ENCODE measurements at regions not wholly inside any gene's neighbourhood (a gene's known extent, or its start where the extent isn't known, plus 50 kb on each side); places are given as distances from the start of the nearest gene placed in this dataset.

GRCh38 chr16:16817196-16817595 is 438.3 kb downstream of the NPIPA7 start:
- no peak for TF ChIP-seq CTCF (IDR thresholded peaks at IDR 0.05; ENCODE audit: insufficient read depth in 1 of 2, low read depth in 1 of 2, low read length in 1 of 2, severe bottlenecking in 1 of 2, unreplicated experiment in 1 of 2)
- ChIA-PET CTCF (no interaction called here), POLR2A (no interaction called here)
- Mint-ChIP-seq H3K4me1 (ENCODE audit: low read depth, unreplicated experiment) (no peaks in the 10 kb centered on the region), H3K27ac (ENCODE audit: unreplicated experiment) (no peak overlapping the region), H3K4me3 (ENCODE audit: unreplicated experiment) (no peak overlapping the region), H3K36me3 (ENCODE audit: insufficient read depth, unreplicated experiment) (no peaks in the 10 kb centered on the region), H3K27me3 (ENCODE audit: insufficient read depth, unreplicated experiment) (peaks cover 3% of the 10 kb centered on the region), H3K9me3 (ENCODE audit: unreplicated experiment) (peaks cover 12% of the 10 kb centered on the region)
- no peaks in the 10 kb centered on the region for H3K27me3 ChIP-seq (replicated peaks; ENCODE audit: control insufficient read depth, insufficient read depth, low read length)
- intact Hi-C loops (cut with micrococcal nuclease; ENCODE audit: unreplicated experiment) = no loop called here
- no peaks in the 10 kb centered on the region for H3K4me1 ChIP-seq
- H3K4me3 ChIP-seq (ENCODE audit: low read depth, low read length) = no peak overlapping the region
- no peak for DNase-seq
- H3K9me3 ChIP-seq = no peaks in the 10 kb centered on the region
- no peaks in the 10 kb centered on the region for H3K36me3 ChIP-seq (ENCODE audit: control insufficient read depth, insufficient read depth, low read length)
- BruUV-seq (replicated peaks) = no TSS peak

GRCh38 chr16:16821261-16821660 is 442.3 kb downstream of the NPIPA7 start:
- Mint-ChIP-seq H3K27ac (ENCODE audit: unreplicated experiment) (no peak overlapping the region), H3K9me3 (ENCODE audit: unreplicated experiment) (peaks cover 12% of the 10 kb centered on the region), H3K4me3 (ENCODE audit: unreplicated experiment) (no peak overlapping the region), H3K4me1 (ENCODE audit: low read depth, unreplicated experiment) (no peaks in the 10 kb centered on the region), H3K36me3 (ENCODE audit: insufficient read depth, unreplicated experiment) (no peaks in the 10 kb centered on the region), H3K27me3 (ENCODE audit: insufficient read depth, unreplicated experiment) (peaks cover 7% of the 10 kb centered on the region)
- no TSS peak for BruUV-seq (replicated peaks)
- no peak for DNase-seq
- Histone ChIP-seq H3K4me1 (no peaks in the 10 kb centered on the region), H3K36me3 (ENCODE audit: control insufficient read depth, insufficient read depth, low read length) (no peaks in the 10 kb centered on the region), H3K9me3 (no peaks in the 10 kb centered on the region), H3K27me3 (replicated peaks; ENCODE audit: control insufficient read depth, insufficient read depth, low read length) (no peaks in the 10 kb centered on the region), H3K4me3 (ENCODE audit: low read depth, low read length) (no peak overlapping the region)
- TF ChIP-seq CTCF (IDR thresholded peaks at IDR 0.05; ENCODE audit: insufficient read depth in 1 of 2, low read depth in 1 of 2, low read length in 1 of 2, severe bottlenecking in 1 of 2, unreplicated experiment in 1 of 2) = no peak
- ChIA-PET POLR2A (no interaction called here), CTCF (no interaction called here)
- intact Hi-C loops (cut with micrococcal nuclease; ENCODE audit: unreplicated experiment) = no loop called here

GRCh38 chr16:16828913-16829398 is 450.0 kb downstream of the NPIPA7 start:
- no peak overlapping the region for H3K27ac Mint-ChIP-seq (ENCODE audit: unreplicated experiment)
- TF ChIP-seq CTCF (IDR thresholded peaks at IDR 0.05; ENCODE audit: insufficient read depth in 1 of 2, low read depth in 1 of 2, low read length in 1 of 2, severe bottlenecking in 1 of 2, unreplicated experiment in 1 of 2) = no peak
- CTCF ChIA-PET = no interaction called here

More at GRCh38 chr16:16828913-16829398, 450.0 kb downstream of the NPIPA7 start:
- POLR2A ChIA-PET = no interaction called here
- Histone ChIP-seq H3K4me3 (ENCODE audit: low read depth, low read length) (no peak overlapping the region), H3K36me3 (ENCODE audit: control insufficient read depth, insufficient read depth, low read length) (no peaks in the 10 kb centered on the region), H3K4me1 (no peaks in the 10 kb centered on the region; the same call in 1 of the 2 replicates), H3K9me3 (no peaks in the 10 kb centered on the region), H3K27me3 (replicated peaks; ENCODE audit: control insufficient read depth, insufficient read depth, low read length) (no peaks in the 10 kb centered on the region; the same call in 1 of the 2 replicates)
- Mint-ChIP-seq H3K9me3 (ENCODE audit: unreplicated experiment) (no peaks in the 10 kb centered on the region), H3K27me3 (ENCODE audit: insufficient read depth, unreplicated experiment) (peaks cover 6% of the 10 kb centered on the region), H3K4me3 (ENCODE audit: unreplicated experiment) (no peak overlapping the region), H3K4me1 (ENCODE audit: low read depth, unreplicated experiment) (no peaks in the 10 kb centered on the region), H3K36me3 (ENCODE audit: insufficient read depth, unreplicated experiment) (no peaks in the 10 kb centered on the region)
- DNase-seq = no peak
- BruUV-seq (replicated peaks) = no TSS peak
- intact Hi-C loops (cut with micrococcal nuclease; ENCODE audit: unreplicated experiment) = no loop called here
